GM21360 (cell line): ENCODE measurements at regions not wholly inside any gene's neighbourhood (a gene's known extent, or its start where the extent isn't known, plus 50 kb on each side); places are given as distances from the start of the nearest gene placed in this dataset.
"Not testable (repeated sequence)": the region's sequence is repeated elsewhere in the genome, so short reads cannot be mapped to it uniquely, and the experiment has no call there.

Experiments used
- ATAC-seq: cut with Tn5 transposase; IDR thresholded peaks from one replicate; pipeline ENCODE4 v1.9.1; 2021; ENCODE audit warnings: mild to moderate bottlenecking, moderate library complexity; ENCODE audit not compliant: unreplicated experiment

DNA sequence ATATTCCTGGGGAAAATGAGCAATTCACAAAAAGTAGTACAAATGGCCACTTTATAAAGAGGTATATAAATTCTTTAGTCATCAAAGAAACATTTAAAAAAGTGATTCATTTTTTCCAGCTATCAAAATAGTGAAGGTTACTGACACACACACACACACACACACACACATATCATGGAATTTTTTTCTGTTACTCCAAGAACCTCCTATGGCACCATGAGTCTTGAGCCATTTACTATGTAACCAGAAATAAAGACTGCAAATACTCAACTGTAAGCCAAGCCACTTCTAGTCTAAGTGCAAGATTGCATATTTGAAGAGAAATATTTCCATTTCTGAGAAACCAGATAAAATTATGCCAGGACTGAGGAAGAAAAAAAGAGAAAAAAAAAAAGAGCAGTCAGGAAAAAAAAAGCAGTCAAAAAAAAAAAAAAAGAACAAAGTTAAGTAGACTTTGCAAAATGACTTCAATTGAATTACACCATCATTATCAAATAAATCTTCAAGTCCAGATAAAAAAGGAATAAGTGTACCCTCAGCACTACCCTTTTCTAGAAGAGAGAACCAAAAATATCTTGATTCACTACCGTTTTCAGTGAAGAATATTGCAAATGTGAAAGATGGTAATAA is 275.7 kb downstream of the DAD1 start:
- no peak for ATAC-seq

- no peak for ATAC-seq
Observed at GRCh38 chr14:22311636-22312035, 277.4 kb downstream of the DAD1 start.

DNA sequence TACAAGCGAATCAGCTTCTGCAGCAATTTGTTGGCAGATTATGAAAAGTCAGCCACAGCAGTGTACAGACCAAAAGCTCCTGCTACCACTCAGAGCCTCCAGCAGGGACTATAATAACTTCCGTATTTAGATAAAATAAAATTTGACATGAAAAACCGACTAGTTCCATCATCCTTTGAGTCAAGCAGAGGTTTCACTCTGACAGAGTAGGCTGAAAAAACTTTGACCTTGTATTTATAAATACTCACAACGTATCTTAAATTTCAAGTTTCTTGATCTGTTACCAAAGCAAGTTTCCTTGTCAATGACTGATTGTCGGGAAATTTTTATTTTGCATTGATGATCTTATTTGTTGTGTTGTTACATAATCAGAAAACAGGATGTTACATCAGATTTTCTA is 283.4 kb downstream of the DAD1 start:
- ATAC-seq = no peak

GRCh38 chr14:22304326-22304725 is 284.7 kb downstream of the DAD1 start:
- no peak for ATAC-seq

DNA sequence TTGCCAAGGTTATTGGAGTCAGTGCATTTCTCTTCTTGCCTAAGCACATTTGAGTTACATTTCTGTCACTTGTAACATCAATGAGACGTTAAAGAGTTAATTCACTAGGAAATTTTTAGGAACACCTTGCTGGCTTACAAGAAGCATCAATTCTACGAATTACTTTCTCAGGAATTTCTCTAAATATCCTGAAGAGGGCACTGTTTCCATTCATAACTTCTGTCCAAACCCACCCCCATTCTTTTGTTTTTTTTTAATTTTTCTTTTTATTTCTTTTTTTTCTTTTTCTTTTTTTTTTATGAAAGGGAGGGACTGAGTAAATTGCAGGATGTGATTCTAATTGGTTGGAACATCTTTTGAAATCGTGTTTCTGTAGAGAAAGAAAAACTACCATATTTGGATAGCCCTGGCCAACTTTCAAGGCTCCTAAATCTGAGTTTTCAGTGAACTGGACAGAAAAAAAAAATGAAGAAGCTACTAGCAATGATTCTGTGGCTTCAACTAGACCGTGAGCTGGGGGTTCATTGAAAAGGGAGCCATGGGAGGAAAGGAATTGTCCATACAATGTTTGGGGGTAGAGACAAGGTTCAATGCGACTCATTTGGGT is 285.3 kb downstream of the DAD1 start:
- no peak for ATAC-seq

DNA sequence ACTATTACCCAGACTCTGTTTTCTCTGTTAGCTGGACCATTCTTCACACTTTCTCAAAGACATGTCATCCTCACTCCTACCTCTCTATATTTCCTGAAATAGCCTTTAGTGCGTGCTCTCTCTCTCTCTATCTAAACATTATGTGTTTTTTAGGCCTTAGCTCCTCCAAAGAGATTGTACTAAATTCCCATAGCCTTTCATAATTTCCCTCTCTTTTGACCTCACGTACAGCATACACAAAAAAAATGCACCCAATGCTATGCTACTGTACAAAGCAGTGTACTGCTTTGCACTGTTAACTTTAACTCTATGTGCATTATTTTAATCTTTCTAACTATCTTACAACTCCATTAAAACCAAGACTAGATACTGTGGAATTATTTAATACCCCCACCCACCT is 288.4 kb downstream of the DAD1 start:
- ATAC-seq = no peak

GRCh38 chr14:22297376-22297775 is 291.6 kb downstream of the DAD1 start:
- no peak for ATAC-seq

DNA sequence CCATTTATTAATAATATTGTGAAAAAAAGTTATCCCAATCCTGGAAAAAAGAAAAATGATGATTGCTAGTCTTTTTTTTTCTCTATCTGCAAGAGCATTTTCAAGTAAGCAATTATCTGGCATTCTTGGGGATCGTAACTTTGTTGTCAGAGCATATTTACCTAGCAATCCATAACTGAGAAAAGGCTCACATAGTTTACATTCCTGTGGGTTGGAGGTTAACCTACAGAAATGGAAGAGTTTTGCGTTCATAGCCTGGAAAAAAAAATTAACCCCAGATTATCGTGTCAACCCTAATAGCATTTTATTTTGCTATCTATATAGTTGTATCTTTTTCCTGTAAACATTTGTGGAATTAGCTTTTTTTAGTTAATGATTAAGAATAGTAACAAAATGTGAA is 292.3 kb downstream of the DAD1 start:
- ATAC-seq = no peak

GRCh38 chr14:22296088-22296487 is 292.9 kb downstream of the DAD1 start:
- ATAC-seq = no peak

- no peak for ATAC-seq
Observed at GRCh38 chr14:22291406-22291805, 297.6 kb downstream of the DAD1 start.

- ATAC-seq = no peak
Observed at GRCh38 chr14:22289570-22289969, 299.5 kb downstream of the DAD1 start.

DNA sequence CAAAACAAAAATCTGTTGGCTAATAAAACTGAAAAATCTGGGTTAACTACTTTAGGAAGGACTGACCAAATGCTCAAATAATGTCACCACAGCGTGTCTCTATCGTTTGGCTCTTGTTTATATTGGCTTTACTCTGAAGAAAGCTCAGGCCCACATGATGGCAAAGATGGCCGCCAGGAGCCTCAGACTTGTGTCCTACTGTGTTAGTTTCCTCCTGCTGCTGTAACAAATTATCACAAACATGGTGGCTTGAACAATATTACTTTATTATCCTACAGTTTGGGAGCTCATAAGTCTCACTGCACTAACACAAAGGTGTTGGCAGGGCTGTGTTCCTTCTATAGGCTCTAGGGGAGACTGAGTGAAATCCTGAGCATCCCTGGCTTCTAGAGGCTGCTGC is 303.0 kb downstream of the DAD1 start:
- no peak for ATAC-seq

DNA sequence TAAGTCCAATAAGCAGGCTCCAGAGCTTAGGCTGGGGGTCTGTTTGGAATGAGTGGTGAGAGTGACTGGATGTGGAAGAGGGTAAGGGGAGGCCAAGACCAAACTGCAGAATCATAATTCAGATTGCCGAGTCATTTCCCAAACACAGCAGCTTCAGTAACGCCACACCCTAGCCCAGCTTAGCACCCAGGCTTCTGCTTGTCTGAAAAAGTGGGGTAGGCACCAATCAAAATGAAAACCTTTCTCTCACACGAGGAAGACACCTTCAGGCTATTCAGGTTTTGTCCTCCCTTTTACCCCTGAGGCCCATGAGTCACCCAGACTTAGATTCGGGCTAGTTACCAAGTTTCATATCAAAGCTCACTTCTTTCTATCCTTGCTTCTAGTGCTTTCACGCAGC is 306.1 kb downstream of the DAD1 start:
- ATAC-seq = no peak

- no peak for ATAC-seq
Observed at GRCh38 chr14:22282417-22282816, 306.6 kb downstream of the DAD1 start.

DNA sequence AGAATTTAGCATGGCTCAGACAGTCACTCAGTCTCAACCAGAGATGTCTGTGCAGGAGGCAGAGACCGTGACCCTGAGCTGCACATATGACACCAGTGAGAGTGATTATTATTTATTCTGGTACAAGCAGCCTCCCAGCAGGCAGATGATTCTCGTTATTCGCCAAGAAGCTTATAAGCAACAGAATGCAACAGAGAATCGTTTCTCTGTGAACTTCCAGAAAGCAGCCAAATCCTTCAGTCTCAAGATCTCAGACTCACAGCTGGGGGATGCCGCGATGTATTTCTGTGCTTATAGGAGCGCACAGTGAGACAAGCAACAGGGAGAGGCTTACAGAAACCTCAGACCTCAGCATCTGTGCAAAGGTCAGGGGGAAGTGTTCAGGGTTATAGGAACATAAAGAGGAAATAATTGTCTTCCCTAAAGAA is 307.6 kb downstream of the DAD1 start:
- not testable (repeated sequence) for ATAC-seq

DNA sequence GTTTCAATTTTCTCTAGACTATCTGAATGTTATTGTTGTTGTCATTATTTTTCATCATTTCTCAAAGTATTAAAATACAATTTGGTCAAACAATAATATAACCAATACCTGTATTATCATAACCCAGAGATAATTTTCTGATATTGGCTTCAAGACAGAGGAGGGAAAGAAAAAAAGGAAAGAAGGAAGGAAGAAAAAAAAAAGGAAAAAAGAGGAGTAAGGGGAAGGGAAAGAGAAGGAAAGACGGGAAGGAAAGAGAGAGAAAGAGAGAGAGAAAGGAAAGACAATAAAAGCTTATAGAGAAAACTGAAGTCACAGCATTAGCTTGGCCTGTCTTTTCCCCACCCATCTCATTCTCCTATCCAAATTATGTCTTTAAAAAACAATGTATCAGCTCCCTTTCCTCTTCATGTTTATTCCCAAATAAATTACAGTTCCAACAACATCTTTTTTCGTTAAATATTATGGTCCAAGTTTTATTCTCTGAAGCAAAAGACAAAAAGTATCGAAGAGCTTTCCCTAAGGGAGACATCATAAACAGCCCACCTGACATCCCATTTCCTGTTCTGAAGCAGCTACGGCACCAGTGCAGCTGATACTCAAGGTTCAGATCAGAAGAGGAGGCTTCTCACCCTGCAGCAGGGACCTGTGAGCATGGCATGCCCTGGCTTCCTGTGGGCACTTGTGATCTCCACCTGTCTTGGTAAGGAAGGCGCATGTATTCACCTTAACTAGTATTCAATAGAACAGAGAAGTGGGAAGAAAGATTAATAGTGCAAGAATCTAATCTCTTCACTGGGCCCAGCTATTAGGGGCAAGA is 308.3 kb downstream of the DAD1 start:
- no peak for ATAC-seq

GRCh38 chr14:22276913-22277816 is 311.9 kb downstream of the DAD1 start:
- ATAC-seq = no peak

DNA sequence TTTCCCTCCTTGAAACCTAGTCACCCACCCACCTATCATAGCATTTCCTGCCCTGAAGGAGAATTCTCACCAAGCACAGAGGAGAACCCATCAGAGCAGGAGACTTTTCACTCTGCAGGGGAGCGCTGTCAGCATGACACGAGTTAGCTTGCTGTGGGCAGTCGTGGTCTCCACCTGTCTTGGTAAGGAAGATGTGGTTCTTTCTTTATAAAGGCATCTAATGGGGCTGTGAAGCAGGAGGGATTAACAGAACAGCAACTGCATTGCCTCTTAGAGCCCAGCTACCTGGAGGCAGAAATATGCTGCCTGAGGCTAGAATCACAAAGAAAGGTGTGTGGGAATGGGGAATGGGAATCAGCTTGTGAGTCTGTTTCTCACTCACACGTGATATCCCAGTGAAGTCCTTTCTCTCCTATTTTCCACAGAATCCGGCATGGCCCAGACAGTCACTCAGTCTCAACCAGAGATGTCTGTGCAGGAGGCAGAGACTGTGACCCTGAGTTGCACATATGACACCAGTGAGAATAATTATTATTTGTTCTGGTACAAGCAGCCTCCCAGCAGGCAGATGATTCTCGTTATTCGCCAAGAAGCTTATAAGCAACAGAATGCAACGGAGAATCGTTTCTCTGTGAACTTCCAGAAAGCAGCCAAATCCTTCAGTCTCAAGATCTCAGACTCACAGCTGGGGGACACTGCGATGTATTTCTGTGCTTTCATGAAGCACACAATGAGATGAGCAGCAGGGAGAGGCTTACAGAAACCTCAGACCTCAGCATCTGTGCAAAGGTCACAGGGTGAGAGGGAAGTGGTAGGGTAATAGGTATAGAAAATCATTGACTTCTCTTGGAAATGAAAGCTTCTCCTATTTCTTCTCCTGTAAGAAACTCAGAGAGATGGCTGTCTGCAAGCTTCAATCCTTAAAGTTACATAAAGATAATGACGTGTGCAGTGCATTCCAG is 316.9 kb downstream of the DAD1 start:
- ATAC-seq = no peak

- ATAC-seq = no peak
Observed at GRCh38 chr14:22268875-22269274, 320.1 kb downstream of the DAD1 start.

DNA sequence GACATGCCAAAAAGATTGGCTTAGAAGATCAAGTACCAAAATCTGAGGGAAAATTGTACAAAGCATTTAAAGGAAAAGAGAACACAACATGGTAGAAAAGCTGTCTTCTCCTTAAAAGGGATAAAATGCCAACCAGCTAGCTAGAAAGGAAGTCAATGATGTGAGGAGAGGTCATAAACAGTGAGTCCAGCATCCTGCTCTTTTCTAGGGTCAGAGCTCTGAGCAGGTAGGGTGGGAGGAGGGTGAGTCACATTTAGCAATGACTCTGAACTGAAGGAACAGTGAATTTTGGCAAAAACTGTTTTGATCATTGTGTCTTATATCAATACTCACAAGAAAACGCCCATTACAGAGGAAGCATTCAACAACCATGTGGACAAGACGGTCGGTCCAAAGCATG is 322.3 kb downstream of the DAD1 start:
- no peak for ATAC-seq
